ENCODE measurements at regions not wholly inside any gene's neighbourhood (a gene's known extent, or its start where the extent isn't known, plus 50 kb on each side); places are given as distances from the start of the nearest gene placed in this dataset.
"Not testable (repeated sequence)": the region's sequence is repeated elsewhere in the genome, so short reads cannot be mapped to it uniquely, and the experiment has no call there.

DNA sequence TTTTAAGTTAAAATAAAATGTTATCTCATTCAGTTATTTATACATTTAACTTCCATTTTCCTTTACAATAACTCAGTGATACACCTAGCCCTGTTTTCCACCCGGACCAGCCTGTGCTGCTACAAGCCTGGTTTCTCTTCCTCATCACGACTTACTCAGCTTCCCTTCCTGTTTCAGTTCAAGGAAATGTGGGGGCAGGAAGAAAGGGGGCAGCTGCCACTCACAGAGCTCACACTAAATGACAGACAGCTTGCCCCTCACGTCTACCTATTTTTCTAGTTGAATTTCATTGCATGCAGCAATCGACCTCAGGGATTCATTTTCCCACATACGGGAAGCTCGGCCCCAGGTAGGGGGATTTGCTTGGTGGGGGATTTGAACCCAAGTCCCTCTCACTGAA is 442.6 kb downstream of the TMEM121 start:
- DNase-seq (ENCODE audit: low read depth), result not testable (repeated sequence)

DNA sequence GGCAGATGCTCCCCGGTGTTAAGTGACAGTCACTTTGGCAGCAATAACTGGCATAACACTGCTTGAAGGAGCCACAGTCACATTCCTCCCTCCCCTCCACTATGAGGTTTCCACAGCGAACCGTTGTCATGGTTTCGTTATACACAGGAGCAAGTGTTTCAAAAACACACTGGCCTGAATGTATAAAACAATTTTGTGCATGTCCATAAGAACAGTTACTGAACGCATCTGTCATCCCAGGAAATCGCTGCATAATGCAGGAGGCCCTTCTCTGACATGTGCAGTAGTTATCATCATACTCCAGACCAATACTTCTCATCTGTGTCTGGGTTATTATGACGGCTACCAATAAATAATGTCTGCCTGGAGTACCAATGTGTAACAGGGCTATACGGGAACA is 444.4 kb downstream of the TMEM121 start:
- DNase-seq (ENCODE audit: low read depth), result not testable (repeated sequence)

DNA sequence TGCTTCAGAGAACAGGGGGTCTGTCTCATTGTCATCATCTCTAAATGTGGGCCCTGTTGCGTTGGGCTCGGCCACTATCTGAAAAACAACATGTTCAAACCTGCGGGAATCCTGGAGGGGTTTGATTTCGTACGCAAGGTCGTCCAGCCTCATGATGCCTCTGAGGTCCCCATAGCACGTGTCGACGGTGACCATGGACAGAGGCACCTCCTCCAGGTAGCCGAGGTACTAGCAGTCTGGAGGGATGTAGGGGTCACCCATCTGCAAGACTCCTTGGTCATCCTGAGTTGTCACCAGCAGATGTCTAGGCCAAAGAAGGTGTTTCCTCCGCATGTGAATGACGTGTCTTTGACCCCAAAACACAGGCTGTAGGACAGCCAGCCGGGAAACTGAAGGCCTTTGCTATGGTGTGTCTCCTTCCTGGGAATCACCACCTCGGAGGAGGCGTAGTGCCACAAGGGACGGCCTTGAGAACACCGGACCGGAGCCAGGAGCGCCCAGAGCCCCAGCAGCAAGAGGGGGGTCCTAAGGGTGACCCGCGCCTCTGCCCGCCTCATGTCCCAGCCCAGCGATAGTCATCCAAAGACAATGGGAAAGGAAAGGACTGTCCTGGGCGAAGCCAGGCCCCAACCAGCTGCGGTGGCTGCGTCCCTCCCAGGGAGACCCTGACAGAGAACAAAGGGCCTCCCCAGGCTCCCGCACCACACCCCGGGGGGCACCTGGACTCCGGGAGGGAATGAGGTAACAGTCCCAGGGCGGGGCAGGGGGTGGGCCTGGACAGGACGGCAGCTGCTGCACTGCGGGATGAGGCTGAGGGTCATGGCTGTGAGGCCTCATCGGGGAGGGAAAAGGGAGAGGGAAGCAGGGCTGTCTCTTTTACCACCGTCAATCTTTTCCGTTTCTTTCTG is 445.5 kb downstream of the TMEM121 start:
- no peak for DNase-seq (ENCODE audit: low read depth)

DNA sequence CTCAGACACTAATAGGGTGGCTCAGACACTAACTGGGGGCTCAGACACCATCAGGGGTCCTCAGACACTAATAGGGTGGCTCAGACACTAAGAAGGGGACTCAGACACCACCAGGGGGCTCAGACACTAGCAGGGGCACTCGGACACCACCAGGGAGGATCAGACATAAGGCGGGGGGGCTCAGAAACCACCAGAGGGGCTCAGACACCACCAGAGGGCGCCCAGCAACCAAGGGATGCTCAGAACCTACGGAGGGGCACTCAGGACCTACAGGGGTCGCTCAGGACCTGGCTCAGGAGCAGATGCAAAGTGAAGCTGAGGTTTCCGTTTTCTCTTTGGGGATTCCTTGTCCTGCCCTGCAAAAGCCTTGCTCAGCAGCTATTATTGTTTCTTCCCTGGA is 448.5 kb downstream of the TMEM121 start:
- peak; percentile 43 for DNase-seq (ENCODE audit: low read depth)

GRCh38 chr14:105978618-105979295 is 452.4 kb downstream of the TMEM121 start:
- DNase-seq (ENCODE audit: low read depth), result no peak

- DNase-seq (ENCODE audit: low read depth), result no peak
Measured at GRCh38 chr14:105979446-105979845, 453.1 kb downstream of the TMEM121 start.

DNA sequence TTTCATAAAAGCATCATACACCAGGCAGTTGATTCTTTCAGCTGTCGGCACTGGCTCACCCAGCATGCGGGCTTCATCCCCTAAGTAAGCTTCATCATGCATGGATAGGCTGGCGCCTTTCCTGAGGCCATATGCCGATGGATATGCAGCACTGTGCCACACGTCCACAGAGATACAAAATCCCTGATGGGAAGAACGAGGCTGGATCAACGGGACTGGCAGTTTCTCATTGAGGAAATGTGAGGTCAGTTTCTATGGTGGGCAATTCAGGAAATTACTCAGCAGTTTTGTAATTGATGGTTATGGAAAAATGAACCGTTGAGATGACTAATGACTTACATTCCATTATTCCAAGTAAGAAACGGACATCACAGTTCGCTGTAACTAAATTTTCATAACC is 453.8 kb downstream of the TMEM121 start:
- DNase-seq (ENCODE audit: low read depth), result no peak

GRCh38 chr14:105981517-105982302 is 455.3 kb downstream of the TMEM121 start:
- DNase-seq (ENCODE audit: low read depth), result peak; percentile 21

DNA sequence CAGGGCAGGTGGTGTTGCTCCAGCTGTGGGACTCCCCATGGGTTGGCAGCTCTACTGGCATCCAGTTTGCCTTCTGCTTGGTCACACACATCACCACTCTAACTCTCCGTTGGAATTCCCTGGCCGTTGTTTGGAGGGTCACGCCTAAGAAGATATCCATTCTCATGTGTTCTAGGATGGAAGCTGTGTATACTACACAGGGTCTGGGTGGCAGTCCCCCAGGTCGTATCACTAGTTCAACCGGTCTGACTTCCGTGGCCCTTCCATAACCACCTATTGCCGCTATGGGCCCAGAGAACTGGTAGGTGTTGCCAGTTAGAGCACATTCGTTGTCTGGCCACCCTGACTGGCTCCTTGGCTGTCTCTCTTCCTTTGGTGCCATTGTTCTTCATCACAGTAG is 456.3 kb downstream of the TMEM121 start:
- DNase-seq (ENCODE audit: low read depth), result no peak

- DNase-seq (ENCODE audit: low read depth), result no peak
Measured at GRCh38 chr14:105986894-105987284, 460.5 kb downstream of the TMEM121 start.

DNA sequence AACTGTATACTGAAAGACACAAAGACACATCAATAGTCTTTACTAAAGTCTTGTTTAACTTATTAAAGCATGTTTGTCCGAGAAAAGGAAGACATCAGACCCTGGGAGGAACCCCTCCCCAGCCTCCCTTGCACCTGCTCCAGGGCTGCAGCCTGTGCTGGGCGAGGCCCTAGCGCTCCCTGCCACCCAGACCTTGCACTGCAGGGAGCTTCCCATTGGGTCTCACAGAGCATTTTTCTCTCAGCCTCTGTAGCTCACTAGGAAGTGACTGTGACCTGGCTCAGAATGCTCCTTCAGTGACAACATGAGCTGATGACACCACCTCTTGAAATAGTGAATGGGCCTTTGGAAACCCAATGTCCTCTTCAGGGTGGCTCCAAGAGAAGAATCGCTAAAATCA is 461.2 kb downstream of the TMEM121 start:
- DNase-seq (ENCODE audit: low read depth), result no peak

GRCh38 chr14:105989566-105990302 is 463.4 kb downstream of the TMEM121 start:
- no peak for DNase-seq (ENCODE audit: low read depth)

GRCh38 chr14:105991677-105992076 is 465.3 kb downstream of the TMEM121 start:
- not testable (repeated sequence) for DNase-seq (ENCODE audit: low read depth)

GRCh38 chr14:105993814-105994213 is 467.4 kb downstream of the TMEM121 start:
- no peak for DNase-seq (ENCODE audit: low read depth)

- DNase-seq (ENCODE audit: low read depth), result not testable (repeated sequence)
Measured at GRCh38 chr14:105995011-105995710, 468.8 kb downstream of the TMEM121 start.

DNA sequence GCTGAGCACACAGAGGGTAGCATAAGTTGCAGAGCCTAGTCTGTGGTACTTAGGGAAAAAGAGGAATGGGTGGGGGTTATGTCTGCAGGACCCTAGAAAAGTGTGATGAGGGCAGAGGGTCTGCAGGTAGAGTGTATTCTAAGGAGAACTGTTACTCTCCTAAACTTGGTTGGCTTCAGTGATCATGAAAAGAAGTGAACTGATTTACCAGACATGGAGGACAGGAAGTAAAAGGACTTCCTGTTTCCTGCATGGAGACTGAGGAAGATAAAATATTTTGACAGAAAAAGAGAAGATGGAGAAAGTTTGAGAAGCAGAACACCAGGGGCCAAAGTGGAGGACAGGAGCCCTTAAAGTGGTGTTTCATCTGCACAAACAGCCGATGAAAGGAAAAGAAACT is 472.2 kb downstream of the TMEM121 start:
- not testable (repeated sequence) for DNase-seq (ENCODE audit: low read depth)

DNA sequence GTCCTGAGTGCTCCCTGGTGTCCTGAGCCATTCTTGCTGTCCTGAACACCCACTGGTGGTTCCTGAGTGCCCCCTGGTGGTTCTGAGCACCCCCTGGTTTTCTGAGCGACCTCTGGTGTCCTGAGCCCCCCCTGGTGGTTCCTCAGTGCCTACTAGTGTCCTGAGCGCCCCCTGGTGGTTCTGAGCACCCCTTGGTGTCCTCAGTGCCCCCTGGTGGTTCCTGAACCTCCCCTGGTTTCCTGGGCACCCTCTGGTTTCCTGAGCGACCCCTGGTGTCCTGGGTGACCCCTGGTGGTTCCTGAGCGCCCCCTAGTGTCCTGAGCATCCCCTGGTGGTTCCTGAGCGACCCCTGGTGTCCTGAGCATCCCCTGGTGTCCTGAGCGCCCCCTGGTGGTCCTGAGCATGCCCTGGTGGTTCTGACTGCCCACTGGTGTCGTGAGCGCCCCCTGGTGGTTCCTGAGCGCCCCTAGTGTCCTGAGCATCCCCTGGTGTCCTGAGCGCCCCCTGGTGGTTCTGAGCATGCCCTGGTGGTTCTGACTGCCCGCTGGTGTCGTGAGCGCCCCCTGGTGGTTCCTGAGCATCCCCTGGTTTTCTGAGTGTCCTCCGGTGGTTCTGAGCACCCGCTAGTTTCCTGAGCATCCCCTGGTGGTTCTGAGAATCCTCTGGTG is 473.1 kb downstream of the TMEM121 start:
- peak; percentile 66 for DNase-seq (ENCODE audit: low read depth)

- not testable (repeated sequence) for DNase-seq (ENCODE audit: low read depth)
Measured at GRCh38 chr14:106000029-106000511, 473.7 kb downstream of the TMEM121 start.

GRCh38 chr14:106001277-106001676 is 474.9 kb downstream of the TMEM121 start:
- not testable (repeated sequence) for DNase-seq (ENCODE audit: low read depth)

GRCh38 chr14:106003351-106003750 is 477.0 kb downstream of the TMEM121 start:
- DNase-seq (ENCODE audit: low read depth), result no peak
